Astrocyte (in vitro differentiated cells and primary cell): ENCODE measurements at regions not wholly inside any gene's neighbourhood (a gene's known extent, or its start where the extent isn't known, plus 50 kb on each side); places are given as distances from the start of the nearest gene placed in this dataset.

Experiments
- DNase-seq: peaks from one replicate; pipeline ENCODE4 v3.0.0-alpha.2; 2010; ENCODE audit warnings: low read depth
- FAIRE-seq: peaks from 2 replicates; lab custom pipeline; 2011; peaks lifted over from hg19 to GRCh38; lab: Jason Lieb, UNC
- H2AFZ ChIP-seq: 2 replicates; pipeline ENCODE4 v1.6.0; 2012; ENCODE audit warnings: low read depth, low read length, inconsistent platforms
- H3K27ac ChIP-seq: 2 replicates; pipeline ENCODE4 v1.5.1; 2011; ENCODE audit warnings: low read depth, low read length, inconsistent platforms
- H3K27me3 ChIP-seq: 2 replicates; pipeline ENCODE4 v1.6.0; 2011; ENCODE audit warnings: low read length, inconsistent platforms; ENCODE audit not compliant: insufficient read depth
- H3K36me3 ChIP-seq: 2 replicates; pipeline ENCODE4 v1.5.1; 2011; ENCODE audit warnings: low read length, inconsistent platforms; ENCODE audit not compliant: insufficient read depth
- H3K4me1 ChIP-seq: 2 replicates; pipeline ENCODE4 v1.5.1; 2011; ENCODE audit warnings: low read length, inconsistent platforms; ENCODE audit not compliant: insufficient read depth
- H3K4me2 ChIP-seq: 2 replicates; pipeline ENCODE4 v1.6.0; 2012; ENCODE audit warnings: low read length, inconsistent platforms
- H3K4me3 ChIP-seq: 2 replicates; pipeline ENCODE4 v1.5.1; 2011; ENCODE audit warnings: low read depth, mild to moderate bottlenecking, low read length, inconsistent platforms; ENCODE audit not compliant: insufficient read depth
- H3K79me2 ChIP-seq: 2 replicates; pipeline ENCODE4 v1.6.0; 2012; ENCODE audit warnings: mild to moderate bottlenecking, low read length, inconsistent platforms; ENCODE audit not compliant: insufficient read depth
- H3K9ac ChIP-seq: 2 replicates; pipeline ENCODE4 v1.6.0; 2012; ENCODE audit warnings: mild to moderate bottlenecking, low read length, inconsistent platforms
- H3K9me3 ChIP-seq: 2 replicates; pipeline ENCODE4 v1.5.1; 2012; ENCODE audit warnings: low read depth, mild to moderate bottlenecking, low read length, inconsistent platforms; ENCODE audit not compliant: insufficient read depth
- H4K20me1 ChIP-seq: 2 replicates; pipeline ENCODE4 v1.6.0; 2012; ENCODE audit warnings: low read length, inconsistent platforms; ENCODE audit not compliant: insufficient read depth
- H3K27ac Mint-ChIP-seq: one replicate; pipeline ENCODE4 v1.8.0; 2021; ENCODE audit warnings: mild to moderate bottlenecking, mixed read lengths; ENCODE audit not compliant: unreplicated experiment
- H3K27me3 Mint-ChIP-seq: one replicate; pipeline ENCODE4 v1.8.0; 2021; ENCODE audit warnings: low read depth, mixed read lengths; ENCODE audit not compliant: unreplicated experiment
- H3K36me3 Mint-ChIP-seq: one replicate; pipeline ENCODE4 v1.8.0; 2021; ENCODE audit warnings: low read depth, mixed read lengths; ENCODE audit not compliant: unreplicated experiment
- H3K4me1 Mint-ChIP-seq: one replicate; pipeline ENCODE4 v1.8.0; 2021; ENCODE audit warnings: low read depth, mixed read lengths; ENCODE audit not compliant: unreplicated experiment
- H3K4me3 Mint-ChIP-seq: one replicate; pipeline ENCODE4 v1.8.0; 2021; ENCODE audit warnings: mild to moderate bottlenecking, moderate library complexity, mixed read lengths; ENCODE audit not compliant: unreplicated experiment
- H3K9me3 Mint-ChIP-seq: one replicate; pipeline ENCODE4 v1.8.0; 2021; ENCODE audit warnings: mild to moderate bottlenecking, mixed read lengths; ENCODE audit not compliant: unreplicated experiment
- EZH2 ChIP-seq: IDR thresholded peaks from 2 replicates; pipeline ENCODE4 v1.6.1; 2012; ENCODE audit warnings: mild to moderate bottlenecking, low read length, inconsistent platforms; ENCODE audit not compliant: insufficient read depth
- TF ChIP-seq, protein P1 (sequence below): IDR thresholded peaks from 2 replicates; pipeline ENCODE4 v1.5.1; 2011; ENCODE audit warnings: low read depth, mild to moderate bottlenecking, inconsistent platforms, low read length, moderate library complexity; ENCODE audit not compliant: insufficient read depth

GRCh38 chr7:149367418-149368180 is 93.3 kb downstream of the ZNF777 start:
- no peaks in the 10 kb centered on the region for H3K36me3 ChIP-seq
- no peak overlapping the region for H3K9ac ChIP-seq
- H3K27ac ChIP-seq, result no peak overlapping the region
- no peaks in the 10 kb centered on the region for H3K4me1 ChIP-seq
- peaks cover 17% of the 10 kb centered on the region for H3K27me3 Mint-ChIP-seq
- H3K79me2 ChIP-seq, result no peaks in the 10 kb centered on the region
- no peak overlapping the region for H3K4me3 ChIP-seq
- H3K27me3 ChIP-seq, result no peaks in the 10 kb centered on the region
- no peaks in the 10 kb centered on the region for H3K9me3 ChIP-seq
- no peak overlapping the region for H3K4me3 Mint-ChIP-seq
- no peak for DNase-seq
- H4K20me1 ChIP-seq, result no peaks in the 10 kb centered on the region
- TF ChIP-seq, protein P1, sequence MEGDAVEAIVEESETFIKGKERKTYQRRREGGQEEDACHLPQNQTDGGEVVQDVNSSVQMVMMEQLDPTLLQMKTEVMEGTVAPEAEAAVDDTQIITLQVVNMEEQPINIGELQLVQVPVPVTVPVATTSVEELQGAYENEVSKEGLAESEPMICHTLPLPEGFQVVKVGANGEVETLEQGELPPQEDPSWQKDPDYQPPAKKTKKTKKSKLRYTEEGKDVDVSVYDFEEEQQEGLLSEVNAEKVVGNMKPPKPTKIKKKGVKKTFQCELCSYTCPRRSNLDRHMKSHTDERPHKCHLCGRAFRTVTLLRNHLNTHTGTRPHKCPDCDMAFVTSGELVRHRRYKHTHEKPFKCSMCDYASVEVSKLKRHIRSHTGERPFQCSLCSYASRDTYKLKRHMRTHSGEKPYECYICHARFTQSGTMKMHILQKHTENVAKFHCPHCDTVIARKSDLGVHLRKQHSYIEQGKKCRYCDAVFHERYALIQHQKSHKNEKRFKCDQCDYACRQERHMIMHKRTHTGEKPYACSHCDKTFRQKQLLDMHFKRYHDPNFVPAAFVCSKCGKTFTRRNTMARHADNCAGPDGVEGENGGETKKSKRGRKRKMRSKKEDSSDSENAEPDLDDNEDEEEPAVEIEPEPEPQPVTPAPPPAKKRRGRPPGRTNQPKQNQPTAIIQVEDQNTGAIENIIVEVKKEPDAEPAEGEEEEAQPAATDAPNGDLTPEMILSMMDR, result no peak
- no peak for TF ChIP-seq EZH2
- no peak overlapping the region for H3K27ac Mint-ChIP-seq
- H3K4me2 ChIP-seq, result no peak overlapping the region
- no peak overlapping the region for H2AFZ ChIP-seq
- FAIRE-seq, result no peak
- no peaks in the 10 kb centered on the region for H3K4me1 Mint-ChIP-seq
- peaks cover 2% of the 10 kb centered on the region for H3K9me3 Mint-ChIP-seq
- H3K36me3 Mint-ChIP-seq, result no peaks in the 10 kb centered on the region

DNA sequence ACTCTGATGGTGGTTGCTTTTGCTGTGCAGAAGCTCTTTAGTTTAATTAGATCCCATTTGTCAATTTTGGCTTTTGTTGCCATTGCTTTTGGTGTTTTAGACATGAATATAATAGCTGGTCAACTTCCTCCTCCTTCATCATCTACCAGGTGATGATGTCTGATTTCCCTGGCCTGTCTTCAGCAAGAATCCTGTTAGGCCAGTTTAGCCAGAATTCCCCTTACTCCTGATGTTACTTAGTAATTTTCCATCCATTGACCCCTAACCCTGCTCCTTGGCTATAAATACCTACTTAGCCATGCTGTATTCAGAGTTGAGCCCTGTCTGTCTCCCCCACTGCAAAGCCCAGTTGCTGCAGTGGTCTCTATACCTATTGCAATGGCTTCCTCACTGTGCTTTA is 91.4 kb downstream of the ZNF777 start:
- H3K4me1 ChIP-seq, result no peaks in the 10 kb centered on the region

More for the DNA sequence above, 91.4 kb downstream of the ZNF777 start:
- no peak overlapping the region for H2AFZ ChIP-seq
- H3K27me3 ChIP-seq, result no peaks in the 10 kb centered on the region
- no peak overlapping the region for H3K4me2 ChIP-seq
- peaks cover 13% of the 10 kb centered on the region for H3K27me3 Mint-ChIP-seq
- no peaks in the 10 kb centered on the region for H4K20me1 ChIP-seq
- no peaks in the 10 kb centered on the region for H3K9me3 ChIP-seq
- H3K27ac ChIP-seq, result no peak overlapping the region
- DNase-seq, result no peak
- H3K27ac Mint-ChIP-seq, result no peak overlapping the region
- H3K36me3 Mint-ChIP-seq, result no peaks in the 10 kb centered on the region
- H3K9me3 Mint-ChIP-seq, result peaks cover 6% of the 10 kb centered on the region
- H3K4me1 Mint-ChIP-seq, result no peaks in the 10 kb centered on the region
- H3K36me3 ChIP-seq, result no peaks in the 10 kb centered on the region
- FAIRE-seq, result no peak
- no peak overlapping the region for H3K9ac ChIP-seq
- no peaks in the 10 kb centered on the region for H3K79me2 ChIP-seq
- no peak overlapping the region for H3K4me3 Mint-ChIP-seq
- no peak overlapping the region for H3K4me3 ChIP-seq
- no peak for TF ChIP-seq EZH2
- TF ChIP-seq, protein P1, result no peak
